ENCODE measurements at regions not wholly inside any gene's neighbourhood (a gene's known extent, or its start where the extent isn't known, plus 50 kb on each side); places are given as distances from the start of the nearest gene placed in this dataset.
"Not testable (repeated sequence)": the region's sequence is repeated elsewhere in the genome, so short reads cannot be mapped to it uniquely, and the experiment has no call there.

DNA sequence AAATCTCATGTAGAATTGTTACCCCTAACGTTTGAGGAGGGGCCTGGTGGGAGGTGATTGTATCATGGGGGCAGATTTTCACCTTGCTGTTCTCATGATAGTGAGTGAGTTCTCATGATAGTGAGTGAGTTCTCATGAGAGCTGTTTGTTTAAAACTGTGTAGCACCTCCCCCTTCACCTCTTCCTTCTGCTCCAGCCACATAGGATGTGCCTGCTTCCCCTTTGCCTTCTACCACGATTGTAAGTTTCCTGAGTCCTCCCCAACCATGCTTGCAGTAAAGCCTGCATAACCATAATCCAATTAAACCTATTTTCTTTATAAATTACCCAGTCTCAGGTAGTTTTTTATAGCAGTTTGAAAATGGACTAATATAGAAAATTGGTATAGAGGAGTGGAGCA, 1783.7 kb upstream of the CDH9 start:
- no peak for DNase-seq

DNA sequence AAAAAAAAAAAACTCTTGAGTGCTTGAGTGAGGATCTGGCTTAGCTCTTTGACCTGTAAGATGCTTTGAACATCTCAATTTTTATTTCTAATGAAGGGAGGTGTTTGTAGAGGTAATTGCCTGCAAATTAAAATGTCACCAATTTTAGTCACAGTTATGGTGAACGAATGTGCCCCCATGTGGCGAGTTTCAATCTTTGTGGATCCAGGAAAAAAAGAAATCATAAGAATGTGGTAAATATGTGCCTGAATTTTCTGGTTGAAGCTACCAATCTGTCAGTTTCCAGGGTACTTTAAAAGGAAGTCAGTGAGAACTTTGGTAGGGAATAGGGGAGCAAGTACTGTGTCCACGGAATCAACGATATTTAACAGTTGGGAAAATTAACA, 1772.4 kb upstream of the CDH9 start:
- DNase-seq, result no peak

DNA sequence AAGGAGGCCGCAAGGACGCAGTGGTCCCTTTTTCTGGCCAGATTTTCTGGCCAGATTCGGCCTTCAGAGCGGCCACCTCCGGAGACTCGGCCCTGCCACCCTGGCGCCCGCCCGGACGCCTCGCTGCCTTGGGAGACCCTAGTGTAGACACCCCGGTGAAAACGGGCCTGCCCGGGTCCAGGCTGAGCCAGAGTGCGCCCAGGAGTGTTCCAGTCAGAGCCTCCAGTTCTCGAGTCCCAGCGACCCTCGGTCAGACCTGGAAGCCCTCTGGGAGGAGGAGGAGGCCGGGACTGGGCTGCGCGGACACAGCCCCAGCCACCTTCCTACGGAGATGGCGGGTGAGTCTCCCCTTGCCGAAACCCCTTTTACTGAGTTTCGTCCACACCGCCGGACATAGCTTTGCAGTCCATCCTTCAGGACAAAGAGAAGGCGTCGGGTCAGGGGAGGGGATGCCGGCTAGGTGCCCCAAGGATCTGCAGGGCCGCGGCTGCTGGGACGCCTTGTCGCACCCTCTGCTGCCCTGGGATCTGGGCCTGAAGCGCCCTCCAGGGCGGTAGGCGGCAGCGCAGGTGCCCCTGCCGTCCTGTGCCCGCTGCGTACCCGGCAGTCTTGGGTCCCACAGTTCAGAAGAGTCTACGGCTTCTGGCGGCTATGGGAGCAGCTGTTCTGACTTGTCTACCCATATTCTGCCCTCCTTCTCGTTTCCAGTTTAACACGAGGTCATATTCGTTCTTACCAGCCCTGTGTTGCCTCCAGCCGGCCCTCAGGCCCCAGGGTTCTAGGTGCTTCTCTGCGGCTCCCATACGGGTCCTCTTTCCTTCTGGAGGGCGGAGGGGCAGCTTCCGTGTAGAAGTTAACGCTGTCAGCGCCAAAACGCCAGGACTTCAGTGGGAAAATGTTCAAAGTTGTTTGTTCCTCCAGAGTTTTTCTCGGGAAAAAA, 1771.7 kb upstream of the CDH9 start:
- no peak for DNase-seq

DNA sequence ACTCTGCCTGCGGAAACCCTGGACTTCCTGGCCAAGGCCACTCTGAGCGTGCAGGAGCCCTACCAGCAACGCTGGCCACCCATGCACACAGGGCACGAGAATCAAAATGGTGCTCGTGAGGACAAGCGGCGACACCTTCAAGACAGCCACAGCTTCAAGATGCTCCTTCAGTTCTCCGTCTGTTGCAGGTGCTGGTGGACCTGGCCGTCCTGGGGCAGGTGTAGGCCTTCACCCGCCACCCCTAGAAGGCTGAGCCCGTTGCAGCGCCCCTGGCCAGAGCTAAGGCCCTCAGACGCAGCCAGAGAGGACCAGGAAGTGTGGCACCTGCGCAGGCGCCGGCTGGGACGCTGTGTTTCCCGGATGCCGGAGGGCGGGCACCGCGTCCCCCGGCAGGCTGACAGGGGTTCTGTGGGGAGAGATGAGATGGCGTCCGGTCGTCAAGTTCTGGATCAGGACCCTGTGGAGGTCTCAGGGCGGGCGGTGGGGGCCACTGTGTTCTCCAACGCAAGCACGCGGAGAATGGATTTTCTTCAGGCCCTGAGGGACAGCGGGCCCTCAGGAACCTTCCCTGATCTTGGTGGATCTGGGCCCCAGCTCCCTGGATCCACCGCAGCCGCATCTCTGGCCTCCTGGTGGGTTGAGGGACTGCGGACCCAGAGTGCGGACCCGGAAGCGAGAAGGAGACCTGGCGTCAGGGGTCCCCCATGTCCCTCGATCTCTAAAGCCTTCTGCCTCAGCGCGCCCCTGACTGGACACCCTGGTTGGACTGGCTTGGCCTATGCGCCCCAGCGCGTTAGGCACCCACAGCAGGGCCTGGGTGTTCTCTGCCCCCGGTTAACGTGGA, 1770.8 kb upstream of the CDH9 start:
- no peak for DNase-seq

DNA sequence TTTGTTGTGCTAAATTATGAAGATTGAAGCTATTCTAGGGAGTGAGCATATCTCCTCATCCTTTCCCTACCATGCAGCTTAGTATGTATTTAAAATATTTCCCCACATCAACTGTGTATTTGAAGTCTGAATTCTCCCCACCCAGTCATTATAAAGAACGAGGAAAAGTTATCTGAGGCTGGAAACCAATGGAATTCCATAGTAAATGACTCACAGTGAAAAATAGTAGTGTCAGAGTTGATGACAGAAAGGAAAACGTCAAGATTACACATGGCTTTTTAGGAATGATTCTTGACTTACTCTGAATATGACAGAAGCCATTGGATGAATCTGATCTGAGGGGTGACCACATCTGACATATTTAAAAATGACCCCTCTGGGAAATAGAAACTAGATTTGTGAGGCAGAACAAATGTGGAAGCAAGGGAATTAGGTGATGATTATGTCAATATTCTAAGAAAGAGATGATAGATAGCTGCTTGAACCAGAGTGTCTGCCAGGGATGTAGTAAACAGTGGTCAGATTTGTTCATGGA, 1768.9 kb upstream of the CDH9 start:
- DNase-seq, result no peak

DNA sequence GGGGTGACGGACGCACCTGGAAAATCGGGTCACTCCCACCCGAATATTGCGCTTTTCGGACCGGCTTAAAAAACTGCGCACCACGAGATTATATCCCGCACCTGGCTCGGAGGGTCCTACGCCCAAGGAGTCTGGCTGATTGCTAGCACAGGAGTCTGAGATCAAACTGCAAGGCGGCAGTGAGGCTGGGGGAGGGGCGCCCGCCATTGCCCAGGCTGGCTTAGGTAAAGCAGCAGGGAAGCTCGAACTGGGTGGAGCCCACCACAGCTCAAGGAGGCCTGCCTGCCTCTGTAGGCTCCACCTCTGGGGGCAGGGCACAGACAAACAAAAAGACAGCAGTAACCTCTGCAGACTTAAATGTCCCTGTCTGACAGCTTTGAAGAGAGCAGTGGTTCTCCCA, 1760.6 kb upstream of the CDH9 start:
- not testable (repeated sequence) for DNase-seq

DNA sequence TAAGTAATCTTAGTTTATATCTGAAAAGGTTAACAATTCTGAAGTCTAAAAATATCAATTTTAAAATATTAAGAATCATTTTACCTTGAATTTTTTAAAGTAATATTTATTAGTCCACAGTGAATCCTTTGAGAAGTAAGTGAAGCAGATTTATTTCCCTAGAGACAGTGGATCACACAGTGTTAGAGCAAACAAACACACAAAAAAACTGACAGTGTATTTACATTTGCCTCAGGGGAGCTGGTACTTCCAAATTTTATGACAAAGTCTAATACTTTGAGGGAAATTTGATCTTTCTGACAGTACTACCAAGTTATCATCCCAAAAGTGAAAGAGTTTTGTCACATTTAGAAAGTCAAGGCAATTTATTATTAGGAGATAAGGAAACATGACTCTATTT, 1750.6 kb upstream of the CDH9 start:
- DNase-seq, result no peak

DNA sequence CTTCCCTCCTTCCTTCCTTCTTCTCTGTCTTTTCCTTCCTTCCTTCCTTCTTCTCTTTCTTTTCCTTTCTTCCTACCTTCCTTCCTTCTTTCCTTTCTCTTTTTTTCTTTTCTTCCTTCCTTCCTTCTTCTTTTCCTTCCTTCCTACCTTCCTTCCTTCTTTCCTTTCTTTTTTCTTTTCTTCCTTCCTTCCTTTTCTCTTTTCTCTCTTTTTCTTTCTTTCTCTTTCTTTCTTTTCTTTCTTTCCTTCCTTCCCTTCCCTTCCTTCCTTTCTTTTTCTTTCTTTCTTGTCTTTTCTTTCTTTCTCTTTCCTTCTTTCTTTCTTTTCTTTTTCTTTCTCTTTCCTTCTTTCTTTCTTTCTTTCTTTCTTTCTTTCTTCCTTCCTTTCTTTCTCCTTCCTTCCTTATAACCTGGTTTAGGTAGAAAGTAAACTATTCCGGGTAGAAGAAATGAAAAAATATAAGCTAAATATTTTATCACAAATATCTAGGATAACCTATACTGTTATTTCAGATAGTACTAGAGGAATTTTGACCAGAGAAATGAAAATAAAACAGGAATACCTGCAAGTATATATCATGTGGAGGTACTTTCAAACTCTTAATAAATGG, 1741.8 kb upstream of the CDH9 start:
- DNase-seq, result no peak

DNA sequence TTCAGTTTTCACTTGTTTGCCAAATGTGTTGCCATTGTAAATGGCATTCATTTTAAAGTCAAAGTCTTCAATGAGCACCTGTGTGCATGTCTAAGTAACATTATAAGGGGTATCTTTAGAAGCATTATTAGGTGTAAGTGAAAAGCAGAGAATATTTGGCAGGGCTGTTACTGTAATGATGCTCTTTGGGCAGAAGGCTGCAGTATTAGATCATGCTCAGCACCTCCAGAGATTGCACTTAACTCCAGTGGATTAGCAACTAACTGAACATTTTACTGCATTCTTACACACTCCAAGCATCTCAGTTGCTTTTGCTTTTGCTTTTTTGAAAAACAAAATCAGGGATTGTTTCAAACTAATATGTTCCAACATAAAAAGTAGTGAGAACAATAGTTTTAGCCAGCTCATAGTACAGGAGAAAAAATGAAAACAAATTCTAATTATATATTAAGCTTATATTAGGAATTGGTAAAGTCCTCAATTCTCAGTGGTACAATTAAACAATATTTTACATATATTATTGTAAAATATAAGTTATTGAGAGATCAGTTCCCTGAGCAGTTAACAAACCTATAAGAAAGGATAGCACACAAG, 1740.9 kb upstream of the CDH9 start:
- DNase-seq, result no peak

DNA sequence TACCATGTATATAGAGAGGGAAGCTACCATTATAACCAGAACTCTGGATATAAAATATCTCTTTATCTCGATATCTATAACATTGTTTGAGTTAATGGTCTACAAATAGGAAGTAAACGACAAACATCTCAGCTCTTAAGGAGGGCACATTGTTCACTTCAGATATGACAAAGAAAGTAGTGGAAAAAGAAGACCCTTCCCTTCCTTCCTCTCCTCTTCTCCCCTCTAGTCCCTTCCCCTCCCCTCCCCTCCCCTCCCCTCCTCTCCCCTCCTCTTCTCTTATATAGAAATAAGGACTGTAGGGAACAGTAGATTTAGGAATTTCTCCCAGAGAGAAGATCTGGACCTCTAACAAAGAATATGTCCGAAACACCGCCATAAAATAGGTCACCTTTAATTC, 1731.9 kb upstream of the CDH9 start:
- DNase-seq, result no peak

DNA sequence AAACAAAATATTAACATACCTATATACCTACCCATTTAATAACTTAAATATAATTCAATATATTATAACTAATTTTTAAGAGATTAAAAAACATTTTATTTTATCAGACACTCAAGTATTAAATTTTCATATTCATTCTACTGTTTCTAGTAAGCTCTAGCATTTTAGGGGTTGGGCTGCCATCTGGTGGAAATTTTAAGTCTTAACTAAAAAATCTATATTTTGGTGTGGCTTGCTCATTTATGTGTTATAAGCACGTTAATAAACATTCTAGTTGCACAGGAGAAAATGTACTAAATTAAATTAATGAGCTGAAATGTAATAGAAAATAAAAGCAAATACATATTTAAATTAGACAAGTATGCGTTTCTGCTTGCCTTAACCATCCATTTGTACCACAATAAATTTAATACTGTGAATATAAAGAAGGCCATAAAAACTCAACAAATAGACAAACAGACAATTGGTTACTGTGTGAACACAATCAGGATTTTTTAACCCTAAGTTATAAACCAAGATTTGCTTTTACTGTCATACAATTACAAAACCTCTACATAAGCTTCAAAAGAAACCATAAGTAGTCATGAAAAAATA, 1728.3 kb upstream of the CDH9 start:
- DNase-seq, result peak; percentile 28

DNA sequence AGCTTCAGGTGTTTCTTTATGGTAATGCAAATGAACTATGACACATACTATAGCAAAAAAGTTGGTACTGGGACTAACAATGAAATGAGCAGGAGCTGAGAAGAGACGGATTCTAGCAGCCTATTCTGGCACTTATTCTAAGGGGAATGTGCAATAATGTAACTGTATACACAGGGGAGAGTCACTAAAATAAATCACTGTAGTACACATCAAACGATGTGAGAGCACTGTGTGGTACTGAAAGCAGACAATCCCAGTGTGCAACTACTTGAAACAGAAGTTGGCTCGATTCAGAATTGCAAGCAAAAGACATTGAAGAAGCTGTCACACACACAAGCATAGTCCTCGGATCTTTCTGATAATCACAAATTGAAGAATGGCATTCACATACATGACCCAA, 1713.0 kb upstream of the CDH9 start:
- no peak for DNase-seq

DNA sequence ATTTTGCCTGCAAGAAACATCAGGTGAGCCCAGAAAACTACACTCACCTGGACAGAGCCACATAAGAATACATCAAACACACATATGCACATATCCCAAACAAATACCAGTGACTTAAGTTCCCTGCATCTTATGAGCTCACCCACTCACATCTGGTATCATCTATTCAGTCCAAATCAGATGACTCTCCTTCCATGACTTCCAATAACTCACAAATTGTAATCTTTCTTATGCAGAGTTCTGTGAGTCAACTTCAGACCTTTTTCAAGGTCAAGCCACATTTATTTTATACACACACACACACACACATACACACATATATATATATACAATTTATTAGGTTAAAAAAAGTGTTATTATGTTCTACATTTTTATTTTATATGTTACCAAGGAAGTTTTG, 1711.9 kb upstream of the CDH9 start:
- DNase-seq, result no peak

DNA sequence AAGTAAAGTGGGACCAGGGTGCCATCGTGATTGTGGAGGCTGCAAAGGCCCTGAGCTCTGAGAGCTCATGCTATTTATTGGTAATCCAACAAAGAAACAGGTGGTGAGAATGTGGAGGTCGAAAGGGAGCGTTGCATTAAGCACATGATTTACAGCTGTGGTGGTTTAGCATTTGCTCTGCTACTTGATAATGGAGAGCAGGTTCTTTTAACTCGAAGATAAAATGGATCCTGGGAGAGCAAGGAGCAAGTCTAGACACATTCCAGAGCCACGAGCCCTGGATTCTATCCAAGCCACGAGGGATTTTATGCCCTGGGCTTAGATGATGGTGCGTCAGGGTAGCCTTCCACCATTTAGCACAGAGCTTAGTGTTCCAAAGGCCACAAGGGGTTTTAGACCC, 1710.1 kb upstream of the CDH9 start:
- DNase-seq, result no peak

DNA sequence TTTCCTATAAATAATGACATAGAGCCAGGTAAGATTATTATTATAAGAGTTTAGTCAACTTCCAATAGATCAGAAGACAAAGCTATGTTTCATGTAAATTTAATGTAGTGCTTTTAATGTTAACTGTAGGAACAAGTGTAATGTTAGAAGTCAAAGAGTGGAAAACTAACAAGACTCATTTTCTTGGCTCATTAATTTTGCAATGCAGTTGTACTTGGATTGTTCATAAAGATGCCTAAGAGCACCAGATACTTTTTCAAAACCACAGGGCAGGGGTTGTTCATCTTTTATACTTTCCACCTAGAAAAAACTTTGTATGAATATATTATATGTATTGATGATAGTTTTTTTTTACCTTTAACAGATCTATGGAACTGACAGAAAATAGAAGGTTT, 1705.3 kb upstream of the CDH9 start:
- no peak for DNase-seq

DNA sequence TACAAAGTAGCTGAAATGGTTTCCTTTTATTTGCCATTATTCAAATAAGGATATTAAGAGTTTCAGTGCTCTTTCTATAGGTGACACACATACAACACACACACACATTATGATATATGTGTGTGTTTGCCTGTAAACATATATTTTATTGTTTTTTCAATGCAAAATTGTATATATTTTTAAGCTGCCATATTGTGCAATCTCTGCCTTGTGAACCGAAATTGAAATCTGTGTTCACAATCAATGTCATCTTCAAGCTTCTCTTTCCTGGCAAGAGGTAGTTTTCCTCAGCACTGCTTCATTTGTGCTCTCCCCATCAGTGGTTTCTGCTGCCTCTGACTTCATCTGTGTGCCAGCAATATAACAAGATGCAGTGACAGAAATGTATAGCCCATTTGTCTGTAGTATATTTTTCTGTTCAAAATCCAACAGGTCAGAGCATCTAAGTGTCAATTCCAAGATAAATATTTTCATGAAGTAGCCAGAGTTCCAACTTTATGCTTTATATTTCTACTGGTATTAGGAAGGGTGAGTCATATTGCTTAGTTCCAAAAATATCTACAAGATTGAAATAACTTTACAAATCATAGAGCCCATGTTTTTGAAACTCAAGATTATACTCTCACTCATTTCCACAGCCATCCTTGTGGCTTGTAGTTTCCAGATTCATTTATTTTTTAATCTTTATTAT, 1704.8 kb upstream of the CDH9 start:
- DNase-seq, result no peak

DNA sequence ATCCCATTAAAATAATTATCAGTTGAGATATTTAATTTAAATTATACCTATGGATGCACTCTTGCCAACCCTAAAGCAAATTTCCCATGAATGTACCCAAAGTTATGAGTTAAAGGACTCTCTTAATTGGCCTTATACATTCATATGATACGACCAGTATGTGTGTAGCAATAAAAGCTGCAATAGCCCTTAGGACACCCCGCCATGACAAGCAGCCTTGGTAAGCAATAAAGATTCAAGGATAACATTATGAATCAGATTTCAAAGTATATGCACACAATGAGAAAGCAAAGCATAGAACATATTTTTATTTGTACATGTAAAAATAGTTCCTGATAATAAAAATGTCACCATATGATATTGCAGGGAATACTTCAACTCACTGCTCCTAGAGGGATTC, 1699.3 kb upstream of the CDH9 start:
- no peak for DNase-seq

DNA sequence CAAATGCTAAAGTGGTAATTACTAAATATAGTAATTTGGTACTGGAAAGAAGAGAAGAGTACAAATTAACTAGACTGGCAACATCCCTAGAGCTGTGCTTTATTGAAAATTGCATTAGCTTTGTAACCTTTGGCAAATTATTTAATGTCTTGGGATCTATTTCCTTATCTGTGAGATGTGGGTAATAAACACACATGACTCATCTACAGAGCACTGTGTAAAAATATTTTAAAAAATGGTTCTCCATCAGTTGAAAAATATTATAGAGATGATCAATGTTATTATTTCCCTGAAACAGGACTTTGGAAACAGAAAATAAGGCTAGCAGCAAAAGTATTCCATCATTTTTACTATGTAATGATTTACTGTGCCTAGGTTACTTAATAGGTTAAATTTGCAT, 1698.8 kb upstream of the CDH9 start:
- DNase-seq, result no peak

DNA sequence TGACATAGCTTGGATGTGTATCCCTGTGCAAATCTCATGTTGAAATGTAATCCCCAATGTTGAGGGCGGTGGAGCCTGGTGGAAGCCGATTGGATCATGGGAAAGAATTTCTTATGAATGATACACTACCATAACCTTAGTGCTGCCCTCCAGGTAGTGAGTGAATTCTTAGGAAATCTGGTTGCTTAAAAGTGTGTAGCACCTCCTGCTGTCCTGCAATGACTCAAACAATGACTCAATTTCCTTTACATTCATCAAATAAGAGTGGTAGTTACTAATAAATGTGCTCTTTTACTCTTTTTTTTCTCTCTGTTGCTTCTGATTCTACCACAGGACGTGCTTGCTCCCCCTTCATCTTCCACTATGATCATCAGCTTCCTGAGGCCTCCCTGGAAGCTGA, 1696.0 kb upstream of the CDH9 start:
- DNase-seq, result no peak

DNA sequence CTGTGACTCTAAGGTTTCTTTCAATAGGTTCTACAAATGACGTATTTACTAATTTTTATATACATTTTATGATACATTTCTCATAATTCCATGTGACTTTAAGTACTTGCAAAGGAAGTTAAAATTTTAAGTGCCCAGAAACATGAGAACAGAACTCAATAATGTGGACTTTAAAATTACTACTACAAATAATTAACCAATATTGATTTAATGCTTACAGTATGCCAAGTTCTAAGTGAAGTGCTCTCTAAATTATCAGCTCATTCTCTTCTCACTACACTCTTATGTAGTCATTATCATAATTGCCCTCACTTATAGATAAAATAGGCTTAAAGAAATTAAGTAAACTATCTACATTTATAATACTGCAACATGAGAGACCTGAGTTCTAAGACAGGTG, 1690.7 kb upstream of the CDH9 start:
- no peak for DNase-seq

DNA sequence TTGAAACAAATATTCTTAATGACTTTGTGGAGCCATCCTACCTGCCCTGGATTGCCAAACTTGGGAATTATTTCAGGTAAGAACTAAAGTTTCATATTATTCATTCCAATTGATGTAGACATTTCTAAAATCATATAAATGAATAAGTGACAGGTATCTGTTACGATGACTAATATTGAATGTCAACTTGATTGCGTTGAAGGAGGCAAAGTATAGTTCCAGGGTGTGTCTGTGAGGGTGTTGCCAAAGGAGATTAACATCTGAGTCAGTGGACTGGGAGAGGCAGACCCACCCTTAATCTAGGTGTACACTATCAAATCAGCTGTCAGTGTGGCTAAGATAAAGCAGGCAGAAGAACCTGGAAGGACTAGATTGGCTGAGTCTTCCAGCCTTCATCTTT, 1688.4 kb upstream of the CDH9 start:
- DNase-seq, result no peak

DNA sequence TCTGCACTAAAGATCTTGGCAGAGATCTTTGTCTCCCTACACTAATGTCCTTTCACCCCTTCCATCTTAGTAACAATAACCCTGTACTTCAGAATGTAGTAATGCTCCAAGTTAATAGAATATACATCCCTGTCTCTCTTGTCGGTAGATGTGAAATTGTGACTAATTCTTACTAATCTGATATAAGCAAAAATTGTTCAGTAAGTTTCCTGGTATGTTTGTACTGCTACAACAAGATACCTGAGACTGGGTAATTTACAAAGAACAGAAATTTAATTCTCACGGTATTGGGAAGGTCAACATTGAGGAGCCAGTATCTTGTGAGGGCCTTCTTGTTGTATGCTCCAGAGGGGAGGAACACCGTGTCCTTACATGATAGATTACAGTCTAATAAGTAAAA, 1686.6 kb upstream of the CDH9 start:
- no peak for DNase-seq
